Mesodermal cell (in vitro differentiated cells): ENCODE measurements at regions not wholly inside any gene's neighbourhood (a gene's known extent, or its start where the extent isn't known, plus 50 kb on each side); places are given as distances from the start of the nearest gene placed in this dataset.
"Not testable (repeated sequence)": the region's sequence is repeated elsewhere in the genome, so short reads cannot be mapped to it uniquely, and the experiment has no call there.

Experiments used
- H3K27ac ChIP-seq: 2 replicates; pipeline ENCODE4 v1.7.0; 2013; ENCODE audit warnings: mild to moderate bottlenecking, low read depth, low read length, moderate library complexity; ENCODE audit not compliant: severe bottlenecking
- H3K36me3 ChIP-seq: 2 replicates; pipeline ENCODE4 v1.7.1; 2013; ENCODE audit warnings: mild to moderate bottlenecking, low read length, moderate library complexity; ENCODE audit not compliant: control insufficient read depth, insufficient read depth
- H3K4me1 ChIP-seq: one replicate; pipeline ENCODE4 v1.7.1; 2013; ENCODE audit warnings: mild to moderate bottlenecking, low read length; ENCODE audit not compliant: insufficient read depth, control insufficient read depth, poor library complexity, severe bottlenecking
- H3K4me3 ChIP-seq: 2 replicates; pipeline ENCODE4 v1.7.0; 2013; ENCODE audit warnings: low read length, control low read depth, mild to moderate bottlenecking; ENCODE audit not compliant: insufficient read depth, poor library complexity, severe bottlenecking; ENCODE audit errors: extremely low read depth
- H3K9me3 ChIP-seq: 2 replicates; pipeline ENCODE4 v1.7.1; 2013; ENCODE audit warnings: mild to moderate bottlenecking, low read length, moderate library complexity; ENCODE audit not compliant: control insufficient read depth
- WGBS, 2 experiments: methylation state at CpG; one replicate each; pipeline ENCODE4 v1.1.5; 2013; ENCODE audit warnings: missing lambda C conversion rate in 2 of 2; ENCODE audit not compliant: insufficient coverage in 2 of 2; 5-methylcytosine and 5-hydroxymethylcytosine counted together

DNA sequence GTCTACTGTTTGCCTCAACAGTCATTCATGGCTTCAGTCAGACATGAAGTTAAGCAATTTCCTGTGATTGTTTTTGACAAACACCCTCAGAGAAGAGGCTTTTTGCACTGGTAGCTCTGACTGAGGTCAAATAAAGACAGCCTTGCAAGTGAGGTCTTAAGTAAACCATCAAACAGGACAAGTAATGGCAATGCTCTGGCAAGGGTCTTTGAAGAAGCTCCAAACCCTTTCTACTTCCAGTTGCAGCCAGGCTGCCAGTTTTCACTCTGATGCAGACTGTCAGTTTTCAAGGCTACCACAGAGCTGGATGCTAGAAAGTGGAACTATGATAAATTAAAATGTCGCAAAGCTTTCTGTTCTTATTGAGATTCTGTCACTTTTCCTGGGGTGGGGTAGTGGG, 421.5 kb upstream of the PTGER4 start:
- WGBS, 2 experiments, result 80 to 82% methylated on average over 1 of the region's 1 CpG
- Histone ChIP-seq H3K36me3 (no peaks in the 10 kb centered on the region), H3K9me3 (peaks cover 4% of the 10 kb centered on the region), H3K27ac (no peak overlapping the region), H3K4me3 (no peak overlapping the region), H3K4me1 (no peaks in the 10 kb centered on the region)

DNA sequence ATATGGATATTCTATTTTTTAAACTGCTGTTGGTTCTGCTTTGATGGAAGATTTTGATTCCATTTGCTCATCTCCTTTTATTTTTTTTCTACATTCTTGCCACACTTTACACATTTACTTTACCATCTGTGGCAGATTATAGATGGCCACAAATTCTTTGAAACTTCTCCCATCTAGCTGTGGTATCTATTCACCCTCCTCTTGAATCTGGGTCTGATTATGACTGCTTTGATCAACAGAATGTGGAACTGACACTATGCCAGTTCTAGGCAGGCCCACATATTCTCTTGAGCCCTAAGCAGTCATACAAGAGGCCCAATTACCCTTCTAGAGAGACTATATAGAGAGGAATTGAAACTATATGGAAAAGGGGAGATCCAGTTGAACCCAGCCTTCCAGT, 439.0 kb upstream of the PTGER4 start:
- no peak overlapping the region for H3K4me3 ChIP-seq
- no peaks in the 10 kb centered on the region for H3K36me3 ChIP-seq
- H3K27ac ChIP-seq, result no peak overlapping the region
- H3K9me3 ChIP-seq, result peaks cover 11% of the 10 kb centered on the region
- H3K4me1 ChIP-seq, result no peaks in the 10 kb centered on the region

DNA sequence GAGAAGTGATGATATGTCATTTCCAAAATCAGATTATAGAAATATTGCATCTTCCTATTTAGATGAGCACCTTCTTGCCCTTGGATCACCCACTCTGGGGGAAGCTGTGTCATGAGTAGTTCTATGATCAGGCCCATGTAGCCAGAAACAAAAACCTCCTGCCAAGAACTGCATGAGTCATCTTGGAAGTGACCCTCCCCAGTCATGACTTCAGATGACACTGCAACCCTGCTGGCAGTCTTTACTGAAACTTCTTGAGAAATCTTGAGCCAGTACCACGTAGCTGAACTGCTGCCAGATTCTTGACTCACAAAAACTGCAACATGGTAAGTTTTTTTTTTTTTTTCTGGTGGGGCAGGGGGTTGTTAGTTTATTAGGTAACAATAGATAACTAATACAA, 439.6 kb upstream of the PTGER4 start:
- H3K4me1 ChIP-seq, result no peaks in the 10 kb centered on the region
- WGBS, 2 experiments, result no CpG with 5 or more reads among the region's 1 CpG
- H3K4me3 ChIP-seq, result no peak overlapping the region
- H3K27ac ChIP-seq, result no peak overlapping the region
- H3K36me3 ChIP-seq, result no peaks in the 10 kb centered on the region
- peaks cover 11% of the 10 kb centered on the region for H3K9me3 ChIP-seq

DNA sequence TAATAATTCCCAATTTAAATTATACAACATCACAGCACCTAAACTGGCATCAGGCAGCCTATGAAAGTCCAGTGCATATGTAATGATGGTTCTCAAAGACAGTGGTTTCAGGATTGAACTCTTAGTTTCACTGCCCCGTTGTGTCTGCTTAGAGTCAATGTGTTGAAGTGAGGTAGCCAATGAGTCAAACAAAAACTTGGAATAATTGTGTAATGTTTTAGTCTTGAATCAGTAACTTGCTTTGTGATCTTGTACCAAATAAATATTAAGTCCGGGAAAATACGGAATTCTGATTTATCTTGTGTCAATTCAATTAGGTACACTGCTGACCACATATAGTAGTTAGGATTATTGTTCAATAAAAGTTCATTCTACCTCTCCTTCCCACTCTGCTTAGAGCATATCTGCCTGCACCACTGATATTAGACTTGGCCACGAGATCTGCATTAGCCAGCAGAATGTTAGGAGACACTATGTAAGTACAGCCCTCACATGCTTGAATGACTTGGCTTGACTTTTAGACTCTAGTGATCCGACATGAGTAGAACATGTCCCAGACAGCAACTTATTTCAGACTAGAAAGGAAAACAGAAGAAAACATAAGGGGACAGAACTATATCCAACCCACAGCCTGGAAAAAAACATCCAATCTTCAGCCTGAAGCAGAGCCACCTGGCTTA, 441.5 kb upstream of the PTGER4 start:
- WGBS, 2 experiments, result 83 to 92% methylated on average over 2 of the region's 5 CpGs
- Histone ChIP-seq H3K4me1 (no peaks in the 10 kb centered on the region), H3K9me3 (peaks cover 11% of the 10 kb centered on the region), H3K4me3 (no peak overlapping the region), H3K36me3 (no peaks in the 10 kb centered on the region), H3K27ac (no peak overlapping the region)

DNA sequence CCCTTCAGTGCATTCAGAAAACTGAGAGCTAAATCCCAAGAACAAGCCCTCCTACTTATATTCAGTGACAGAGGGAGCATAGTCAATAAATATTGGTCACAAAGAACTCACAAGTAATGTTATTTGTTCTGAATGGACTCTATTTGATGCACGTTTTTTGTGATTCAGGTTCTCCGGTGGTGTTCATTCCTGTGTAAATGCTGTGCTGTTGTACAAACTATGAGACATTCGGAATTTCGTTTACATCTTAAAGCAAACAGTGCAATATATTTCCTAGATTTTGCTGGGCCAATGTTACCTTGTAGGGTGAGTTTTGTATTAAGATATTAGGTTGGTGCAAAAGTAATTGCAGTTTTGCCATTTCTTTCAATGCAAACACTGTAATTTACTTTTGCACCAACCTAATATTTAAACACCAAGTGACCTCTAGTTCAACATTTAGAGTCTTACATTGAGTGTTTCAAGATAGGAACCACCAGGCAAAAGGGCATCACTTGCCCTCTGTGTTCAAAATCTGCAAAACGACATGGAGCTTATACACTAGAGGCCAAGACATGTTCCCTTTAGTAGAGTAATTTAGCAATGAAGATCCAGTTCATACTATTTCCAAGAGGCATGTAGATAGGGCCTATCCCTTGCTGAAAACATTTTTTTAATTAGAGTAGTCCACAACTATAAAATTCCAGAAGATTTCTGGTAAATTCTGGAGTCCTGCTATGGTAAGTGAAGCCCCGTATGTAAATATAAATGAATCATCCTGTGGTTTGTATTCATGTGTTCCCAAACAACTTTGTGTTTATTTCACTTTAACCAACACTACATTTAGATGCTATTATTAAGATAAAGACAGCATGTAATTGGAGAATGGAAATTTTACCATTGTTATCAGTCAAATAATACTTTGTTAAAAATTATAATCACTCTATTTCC, 444.0 kb upstream of the PTGER4 start:
- Histone ChIP-seq H3K9me3 (peaks cover 8% of the 10 kb centered on the region), H3K4me1 (no peaks in the 10 kb centered on the region), H3K36me3 (no peaks in the 10 kb centered on the region), H3K27ac (no peak overlapping the region), H3K4me3 (no peak overlapping the region)
- 89% methylated on average over 1 of the region's 6 CpGs; no CpG with 5 or more reads in 1 of the 2 experiments for WGBS, 2 experiments

DNA sequence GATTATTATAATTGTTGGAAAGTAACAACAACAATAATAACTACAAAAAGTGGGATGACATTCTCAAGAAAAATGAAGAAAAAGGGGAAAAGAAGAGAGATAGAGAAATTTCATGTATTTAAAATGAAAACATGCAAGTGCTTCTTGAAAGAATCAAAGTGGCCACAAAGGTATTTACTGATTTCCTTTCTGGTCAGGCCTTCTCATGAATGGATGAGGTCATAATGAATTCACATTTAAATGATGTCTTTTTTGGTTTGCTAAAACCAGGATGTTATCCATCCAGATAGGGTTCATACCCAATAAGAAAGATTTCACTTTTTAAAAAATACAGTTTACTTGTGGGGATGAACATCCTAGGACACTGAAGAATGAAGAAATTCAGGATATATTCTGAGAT, 446.4 kb upstream of the PTGER4 start:
- Histone ChIP-seq H3K4me3 (no peak overlapping the region), H3K36me3 (no peaks in the 10 kb centered on the region), H3K4me1 (no peaks in the 10 kb centered on the region), H3K9me3 (no peaks in the 10 kb centered on the region), H3K27ac (no peak overlapping the region)

DNA sequence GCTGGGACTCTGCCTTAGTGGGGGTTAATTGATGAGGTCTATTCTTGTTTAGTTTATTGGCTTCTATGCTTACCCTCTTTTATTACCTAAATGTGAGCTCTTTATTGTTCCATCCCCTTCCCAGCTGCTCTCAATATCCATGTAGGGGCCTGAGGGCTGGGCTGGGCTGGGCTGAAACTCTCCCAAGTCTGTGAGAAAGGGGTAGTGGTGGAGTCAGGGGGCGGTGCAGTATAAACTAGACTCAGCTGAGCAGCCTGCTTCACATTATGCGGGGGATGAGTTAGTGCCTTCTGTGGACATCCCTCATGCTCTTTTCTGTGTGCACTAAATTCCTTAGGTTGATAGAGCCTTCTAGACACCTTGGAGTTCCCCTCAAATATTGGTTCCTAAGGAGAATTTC, 451.8 kb upstream of the PTGER4 start:
- Histone ChIP-seq H3K9me3 (no peaks in the 10 kb centered on the region), H3K27ac (no peak overlapping the region), H3K36me3 (no peaks in the 10 kb centered on the region), H3K4me3 (no peak overlapping the region), H3K4me1 (no peaks in the 10 kb centered on the region)
- 94% methylated on average over 2 of the region's 2 CpGs; no CpG with 5 or more reads in 1 of the 2 experiments for WGBS, 2 experiments

DNA sequence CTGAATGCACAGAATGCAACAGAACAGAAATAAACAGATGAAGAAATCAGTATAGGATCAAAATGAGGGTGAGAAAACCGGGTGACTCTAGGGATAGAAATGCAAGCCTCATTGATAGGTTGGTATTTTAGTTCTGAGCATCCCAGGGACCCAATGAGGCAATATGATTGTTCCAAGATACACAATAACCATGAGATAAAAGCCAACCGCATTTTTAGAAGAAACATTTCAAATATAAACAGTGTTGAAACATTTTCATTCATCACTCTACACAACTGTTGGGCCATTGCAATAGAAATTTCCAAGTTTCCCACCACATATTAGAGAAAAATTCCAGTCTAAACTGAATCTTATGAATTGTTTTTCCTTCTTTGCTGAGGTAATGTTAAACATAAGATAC, 452.3 kb upstream of the PTGER4 start:
- WGBS, 2 experiments, result 92% methylated on average over 1 of the region's 2 CpGs; no CpG with 5 or more reads in 1 of the 2 experiments
- H3K9me3 ChIP-seq, result no peaks in the 10 kb centered on the region

DNA sequence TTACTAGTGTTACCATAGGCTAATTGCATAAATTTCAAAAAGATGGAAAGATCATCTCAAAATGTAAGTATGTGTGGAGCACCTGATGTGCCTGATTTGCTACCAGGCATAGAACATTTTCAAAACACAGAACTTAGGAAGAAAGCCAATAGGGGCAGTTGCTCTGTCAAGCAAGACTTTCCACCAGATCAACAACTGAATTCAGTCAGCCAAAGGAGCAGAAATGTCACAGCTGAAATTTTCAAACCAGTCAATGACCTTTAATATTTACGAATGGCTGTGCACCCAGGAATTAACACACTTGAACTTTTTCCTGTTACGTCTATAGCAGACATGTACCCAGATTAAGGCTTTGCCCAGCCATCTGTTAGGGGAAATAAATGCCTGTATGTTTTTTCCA, 452.8 kb upstream of the PTGER4 start:
- no peaks in the 10 kb centered on the region for H3K9me3 ChIP-seq
- H3K4me1 ChIP-seq, result no peaks in the 10 kb centered on the region
- no peak overlapping the region for H3K27ac ChIP-seq
- no peaks in the 10 kb centered on the region for H3K36me3 ChIP-seq
- H3K4me3 ChIP-seq, result no peak overlapping the region
- WGBS, 2 experiments, result 69 to 100% methylated on average over 1 to 2 of the region's 2 CpGs

More for the DNA sequence above, 452.3 kb upstream of the PTGER4 start:
- H3K27ac ChIP-seq, result no peak overlapping the region
- no peak overlapping the region for H3K4me3 ChIP-seq
- no peaks in the 10 kb centered on the region for H3K36me3 ChIP-seq
- no peaks in the 10 kb centered on the region for H3K4me1 ChIP-seq

DNA sequence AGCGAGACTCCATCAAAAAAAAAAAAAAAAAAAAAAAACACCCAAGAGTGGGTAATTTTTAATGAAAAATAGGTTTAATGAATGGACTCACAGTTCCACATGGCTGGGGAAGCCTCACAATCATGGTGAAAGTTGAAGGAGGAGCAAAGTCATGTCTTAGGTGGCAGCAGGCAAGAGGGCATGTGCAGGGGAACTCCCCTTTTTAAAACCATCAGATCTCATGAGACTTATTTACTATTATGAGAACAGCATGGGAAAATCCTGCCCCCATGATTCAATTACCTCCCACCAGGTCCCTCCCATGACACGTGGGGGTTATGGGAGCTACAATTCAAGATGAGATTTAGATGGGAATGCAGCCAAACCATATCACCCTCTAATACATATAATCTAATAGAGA, 454.6 kb upstream of the PTGER4 start:
- H3K27ac ChIP-seq, H3K4me3 ChIP-seq, H3K9me3 ChIP-seq, H3K4me1 ChIP-seq, H3K36me3 ChIP-seq: not testable (repeated sequence)
- WGBS, 2 experiments, result no CpG with 5 or more reads among the region's 2 CpGs

DNA sequence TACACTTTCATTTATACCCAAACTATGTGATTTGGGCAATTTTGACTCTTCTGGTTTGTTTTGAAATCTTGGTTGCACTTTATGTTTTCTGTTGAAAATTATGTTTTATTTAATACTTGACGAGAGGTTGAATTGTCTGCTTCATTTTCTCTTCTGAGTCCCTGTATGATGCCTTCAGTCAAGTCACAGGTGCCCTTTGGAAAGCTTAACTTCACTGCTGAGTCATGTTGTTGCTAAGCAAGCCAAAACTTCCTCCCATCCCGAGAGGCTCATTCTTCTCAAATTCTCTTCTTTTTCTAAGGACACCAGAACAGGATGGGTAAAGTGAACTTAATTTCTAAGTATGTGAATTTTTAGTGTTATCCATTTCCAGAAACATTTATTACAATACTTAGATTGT, 455.3 kb upstream of the PTGER4 start:
- no peak overlapping the region for H3K27ac ChIP-seq
- 100% methylated on average over 1 of the region's 2 CpGs; no CpG with 5 or more reads in 1 of the 2 experiments for WGBS, 2 experiments

More for the DNA sequence above, 455.3 kb upstream of the PTGER4 start:
- H3K36me3 ChIP-seq, result no peaks in the 10 kb centered on the region
- no peak overlapping the region for H3K4me3 ChIP-seq
- H3K9me3 ChIP-seq, result no peaks in the 10 kb centered on the region
- H3K4me1 ChIP-seq, result no peaks in the 10 kb centered on the region
